H1 (cell line): ENCODE measurements at regions not wholly inside any gene's neighbourhood (a gene's known extent, or its start where the extent isn't known, plus 50 kb on each side); places are given as distances from the start of the nearest gene placed in this dataset.

ENCODE experiments used
- CTCF ChIA-PET: fragments of 300-600 bp; sonication (Branson Sonifier 250); formaldehyde crosslinking; loops from one replicate; lab custom pipeline; 2021; ENCODE audit not compliant: partially characterized antibody; lab: Charles Lee
- POLR2A ChIA-PET: fragments of 300-600 bp; sonication (Branson Sonifier 250); formaldehyde crosslinking; loops from one replicate; lab custom pipeline; 2021; ENCODE audit warnings: inconsistent platforms; ENCODE audit not compliant: partially characterized antibody; lab: Charles Lee
- DNase-seq, 2 experiments: peaks; one replicate each; pipeline versions ENCODE4 v3.0.0 to v3.0.0-alpha.2; 2010 to 2022; ENCODE audit warnings: low spot score in 2 of 2, low read depth in 1 of 2, mixed read lengths in 1 of 2
- FAIRE-seq: peaks from 2 replicates; lab custom pipeline; 2011; peaks lifted over from hg19 to GRCh38; lab: Jason Lieb, UNC
- H2AFZ ChIP-seq: 2 replicates; pipeline ENCODE4 v1.8.1; 2012; ENCODE audit warnings: low read length, inconsistent platforms
- H2AK5ac ChIP-seq: 2 replicates; pipeline ENCODE4 v1.6.1; 2013; ENCODE audit warnings: low read depth, low read length
- H2BK120ac ChIP-seq: replicated peaks from 2 replicates; pipeline ENCODE3; 2013; ENCODE audit warnings: low read depth, low read length, inconsistent platforms
- H2BK12ac ChIP-seq: 2 replicates; pipeline ENCODE4 v1.6.1; 2013; ENCODE audit warnings: low read depth, low read length
- H2BK15ac ChIP-seq: 2 replicates; pipeline ENCODE4 v1.6.1; 2013; ENCODE audit warnings: low read length
- H2BK20ac ChIP-seq: 2 replicates; pipeline ENCODE4 v1.6.1; 2013; ENCODE audit warnings: low read length
- H2BK5ac ChIP-seq: 2 replicates; pipeline ENCODE4 v1.6.1; 2013; ENCODE audit warnings: low read depth, low read length
- H3K14ac ChIP-seq: 2 replicates; pipeline ENCODE4 v1.6.1; 2013; ENCODE audit warnings: inconsistent platforms; ENCODE audit not compliant: insufficient read length
- H3K18ac ChIP-seq: 2 replicates; pipeline ENCODE4 v1.6.1; 2013; ENCODE audit warnings: low read length; ENCODE audit errors: extremely low read depth
- H3K23ac ChIP-seq: 2 replicates; pipeline ENCODE4 v1.6.1; 2013; ENCODE audit warnings: inconsistent platforms; ENCODE audit not compliant: insufficient read length
- H3K23me2 ChIP-seq: 2 replicates; pipeline ENCODE4 v1.6.1; 2013; ENCODE audit warnings: low read depth, low read length
- H3K27ac ChIP-seq: 2 replicates; pipeline ENCODE4 v1.6.1; 2011; ENCODE audit warnings: low read depth, low read length, inconsistent platforms
- H3K27me3 ChIP-seq, 4 experiments: replicated peaks in 1 of 4; 1 replicate in 1 of 4; 2 replicates in 3 of 4; pipeline versions ENCODE4 v1.6.1 to v1.8.1; 2011 to 2013; ENCODE audit warnings: low read length in 3 of 4, mild to moderate bottlenecking in 3 of 4, inconsistent platforms in 2 of 4, mixed read lengths in 2 of 4, moderate library complexity in 1 of 4; ENCODE audit not compliant: control insufficient read depth in 3 of 4, insufficient read depth in 3 of 4; ENCODE audit errors: extremely low read depth in 1 of 4
- H3K36me3 ChIP-seq, 4 experiments: 2 replicates each; pipeline versions ENCODE4 v1.6.1 to v1.8.1; 2011 to 2013; ENCODE audit warnings: mild to moderate bottlenecking in 4 of 4, low read length in 3 of 4, moderate library complexity in 2 of 4, control low read depth in 1 of 4, inconsistent platforms in 1 of 4; ENCODE audit not compliant: insufficient read depth in 4 of 4, control insufficient read depth in 2 of 4
- H3K4ac ChIP-seq: replicated peaks from 2 replicates; pipeline ENCODE3; 2013; ENCODE audit warnings: low read length, low read depth, mixed read lengths, inconsistent platforms; ENCODE audit not compliant: insufficient read length
- H3K4me1 ChIP-seq, 4 experiments: replicated peaks in 1 of 4; 1 replicate in 1 of 4; 2 replicates in 3 of 4; pipeline versions ENCODE4 v1.6.1 to v1.8.1; 2011 to 2013; ENCODE audit warnings: low read length in 3 of 4, inconsistent platforms in 2 of 4, mixed read lengths in 1 of 4; ENCODE audit not compliant: insufficient read depth in 4 of 4, control insufficient read depth in 3 of 4
- H3K4me2 ChIP-seq, 2 experiments: 2 replicates each; pipeline versions ENCODE4 v1.6.1 to v1.8.1; 2011 to 2013; ENCODE audit warnings: low read depth in 2 of 2, low read length in 2 of 2, control low read depth in 1 of 2, inconsistent platforms in 1 of 2, mild to moderate bottlenecking in 1 of 2; ENCODE audit not compliant: insufficient read depth in 1 of 2
- H3K4me3 ChIP-seq, 4 experiments: fragments of 200-600, 300-600 bp in 1 of 4; sonication (generic), shearing (Covaris generic), sonication (Bioruptor Twin) in 1 of 4; 2 replicates each; pipeline versions ENCODE4 v1.5.1 to v1.8.1; 2011 to 2016; ENCODE audit warnings: low read length in 4 of 4, low read depth in 3 of 4, control low read depth in 2 of 4, inconsistent platforms in 2 of 4, mild to moderate bottlenecking in 2 of 4, mixed read lengths in 1 of 4, moderate library complexity in 1 of 4; ENCODE audit not compliant: insufficient read depth in 2 of 4; ENCODE audit errors: extremely low read depth in 1 of 4
- H3K56ac ChIP-seq: replicated peaks from 2 replicates; pipeline ENCODE3; 2013; ENCODE audit warnings: low read depth, mild to moderate bottlenecking, mixed read lengths, low read length, inconsistent platforms; ENCODE audit not compliant: insufficient read length
- H3K79me1 ChIP-seq: 2 replicates; pipeline ENCODE4 v1.6.1; 2013; ENCODE audit warnings: low read depth, low read length, control low read depth
- H3K79me2 ChIP-seq, 2 experiments: 2 replicates each; pipeline versions ENCODE4 v1.6.1 to v1.8.1; 2012 to 2013; ENCODE audit warnings: low read length in 2 of 2, mild to moderate bottlenecking in 2 of 2, inconsistent platforms in 1 of 2; ENCODE audit not compliant: insufficient read depth in 2 of 2, control insufficient read depth in 1 of 2
- H3K9ac ChIP-seq, 4 experiments: replicated peaks in 1 of 4; 1 replicate in 1 of 4; 2 replicates in 3 of 4; pipeline versions ENCODE4 v1.6.1 to v1.8.1; 2011 to 2013; ENCODE audit warnings: low read depth in 3 of 4, low read length in 3 of 4, control low read depth in 2 of 4, mild to moderate bottlenecking in 2 of 4, moderate library complexity in 2 of 4, inconsistent platforms in 1 of 4; ENCODE audit errors: extremely low read depth in 1 of 4
- H3K9me3 ChIP-seq, 2 experiments: 2 replicates each; pipeline versions ENCODE4 v1.6.1 to v1.8.1; 2012 to 2013; ENCODE audit warnings: mild to moderate bottlenecking in 2 of 2, moderate library complexity in 2 of 2, control low read depth in 1 of 2, inconsistent platforms in 1 of 2, low read depth in 1 of 2, low read length in 1 of 2, mixed read lengths in 1 of 2; ENCODE audit not compliant: insufficient read depth in 2 of 2
- H4K20me1 ChIP-seq, 2 experiments: replicated peaks in 1 of 2; 2 replicates each; pipeline versions ENCODE3 to v1.8.1; 2011 to 2013; ENCODE audit warnings: inconsistent platforms in 2 of 2, low read length in 2 of 2, mild to moderate bottlenecking in 1 of 2; ENCODE audit not compliant: insufficient read depth in 2 of 2, control insufficient read depth in 1 of 2
- H4K5ac ChIP-seq: 2 replicates; pipeline ENCODE4 v1.6.1; 2013; ENCODE audit warnings: low read length, low read depth, mixed read lengths, inconsistent platforms; ENCODE audit not compliant: insufficient read length
- H4K8ac ChIP-seq: 2 replicates; pipeline ENCODE4 v1.8.0; 2013; ENCODE audit warnings: mild to moderate bottlenecking, moderate library complexity, low read length, inconsistent platforms; ENCODE audit not compliant: insufficient read depth; ENCODE audit errors: extremely low read depth
- H4K91ac ChIP-seq: replicated peaks from 2 replicates; pipeline ENCODE3; 2013; ENCODE audit warnings: low read length, mixed read lengths, inconsistent platforms; ENCODE audit not compliant: insufficient read length
- ASH2L ChIP-seq: fragments of 200-600, 300-600 bp; sonication (generic); IDR thresholded peaks from one replicate; pipeline ENCODE4 v1.7.1; 2017; ENCODE audit warnings: low read length
- ATF3 ChIP-seq: IDR thresholded peaks from 2 replicates; pipeline ENCODE4 v1.6.1; 2011; ENCODE audit warnings: low read depth, mild to moderate bottlenecking, low read length; ENCODE audit not compliant: insufficient read depth
- BACH1 ChIP-seq: IDR thresholded peaks from 2 replicates; pipeline ENCODE4 v1.6.1; 2012; ENCODE audit warnings: low read length, improper control_type of control experiment
- CBX5 ChIP-seq: fragments of 300-800, 300-1000 bp; sonication (generic); IDR thresholded peaks from 2 replicates; pipeline ENCODE4 v1.7.1; 2016; ENCODE audit warnings: antibody characterized with exemption, low read length, low read depth
- CHD2 ChIP-seq: IDR thresholded peaks from 2 replicates; pipeline ENCODE4 v1.6.1; 2012; ENCODE audit warnings: low read length, improper control_type of control experiment
- EGR1 ChIP-seq: IDR thresholded peaks from 2 replicates; pipeline ENCODE4 v1.6.1; 2011; ENCODE audit warnings: low read depth, low read length, borderline replicate concordance
- EZH2 ChIP-seq: fragments of 200-600 bp; sonication (generic); IDR thresholded peaks from 2 replicates; pipeline ENCODE4 v1.7.1; 2012; ENCODE audit warnings: low read depth, mild to moderate bottlenecking, moderate library complexity, low read length, inconsistent platforms; ENCODE audit not compliant: severe bottlenecking
- KDM5A ChIP-seq: fragments of 200-600 bp; IDR thresholded peaks from 2 replicates; pipeline ENCODE4 v1.7.1; 2012; ENCODE audit warnings: mild to moderate bottlenecking, low read length, inconsistent platforms, mixed read lengths
- POLR2A ChIP-seq, 2 experiments: IDR thresholded peaks; 1 replicate in 1 of 2; 2 replicates in 1 of 2; pipeline ENCODE4 v1.6.1; 2011; ENCODE audit warnings: low read depth in 2 of 2, low read length in 2 of 2, mild to moderate bottlenecking in 2 of 2; ENCODE audit errors: control extremely low read depth in 1 of 2
- RAD21 ChIP-seq, 2 experiments: IDR thresholded peaks in 1 of 2; conservative IDR thresholded peaks in 1 of 2; 2 replicates each; pipeline ENCODE4 v1.6.1; 2011; ENCODE audit warnings: low read depth in 2 of 2, low read length in 2 of 2, improper control_type of control experiment in 1 of 2, inconsistent platforms in 1 of 2, mild to moderate bottlenecking in 1 of 2, moderate library complexity in 1 of 2
- RNF2 ChIP-seq: fragments of 200-900, 300-1000 bp; sonication (generic); IDR thresholded peaks from 2 replicates; pipeline ENCODE4 v1.7.1; 2016; ENCODE audit warnings: borderline replicate concordance, low read depth, mild to moderate bottlenecking, antibody characterized with exemption, low read length; ENCODE audit not compliant: poor library complexity, severe bottlenecking; ENCODE audit errors: missing control alignments
- SUZ12 ChIP-seq: fragments of 200-600 bp; sonication (generic); IDR thresholded peaks from 2 replicates; pipeline ENCODE4 v1.6.1; 2012; ENCODE audit warnings: mild to moderate bottlenecking, inconsistent platforms, low read length, moderate library complexity, mixed read lengths
- TBP ChIP-seq: IDR thresholded peaks from 2 replicates; pipeline ENCODE4 v1.6.1; 2011; ENCODE audit warnings: low read depth, low read length, improper control_type of control experiment
- TEAD4 ChIP-seq: IDR thresholded peaks from 2 replicates; pipeline ENCODE4 v1.6.1; 2012; ENCODE audit warnings: low read depth, low read length, inconsistent platforms, mixed read lengths

- Histone ChIP-seq H2BK5ac (no peak overlapping the region), H4K8ac (no peak overlapping the region), H3K4me3 (no peak overlapping the region), H2BK20ac (no peak overlapping the region), H3K56ac (no peak overlapping the region), H4K5ac (no peak overlapping the region), H2BK120ac (no peak overlapping the region), H2BK15ac (no peak overlapping the region), H3K14ac (no peak overlapping the region), H3K18ac (no peak overlapping the region), H3K23ac (no peak overlapping the region), H3K9ac (no peak overlapping the region), H4K91ac (no peak overlapping the region), H3K27ac (no peak overlapping the region), H3K4ac (no peak overlapping the region), H3K4me1 (no peaks in the 10 kb centered on the region), H3K79me2 (no peaks in the 10 kb centered on the region), H3K23me2 (no peaks in the 10 kb centered on the region), H2BK12ac (no peak overlapping the region), H2AK5ac (no peak overlapping the region), H2AFZ (no peak overlapping the region), H3K79me1 (no peaks in the 10 kb centered on the region), H3K27me3 (no peaks in the 10 kb centered on the region), H4K20me1 (no peaks in the 10 kb centered on the region), H3K9me3 (no peaks in the 10 kb centered on the region), H3K36me3 (no peaks in the 10 kb centered on the region; a peak in 1 of 8 replicates), H3K4me2 (no peak overlapping the region)
- no peak for DNase-seq
- ChIA-PET POLR2A (no interaction called here), CTCF (interaction anchor here (2.0 kb wide), 1 partner anchor 11 kb away, joined by 5 read pairs; no protein-coding TSS in a partner anchor)
- no peak for FAIRE-seq
- TF ChIP-seq EGR1 (no peak), TBP (no peak), POLR2A (IDR thresholded peaks at IDR 0.05; ENCODE audit: control extremely low read depth in 1 of 2, low read depth in 2 of 2, low read length in 2 of 2) (no peak), BACH1 (no peak), SUZ12 (no peak), RAD21 (IDR thresholded peaks at IDR 0.05 in 1 of 2, conservative IDR thresholded peaks at IDR 0.05 in 1 of 2; ENCODE audit: low read depth in 2 of 2, low read length in 2 of 2) (no peak), KDM5A (no peak), ATF3 (no peak), EZH2 (no peak), ASH2L (no peak), CBX5 (no peak), TEAD4 (no peak), CHD2 (no peak), RNF2 (no peak)
Observed at GRCh38 chr3:36650271-36650671, 114.1 kb downstream of the DCLK3 start.
